ENCODE measurements at regions not wholly inside any gene's neighbourhood (a gene's known extent, or its start where the extent isn't known, plus 50 kb on each side); places are given as distances from the start of the nearest gene placed in this dataset.

DNA sequence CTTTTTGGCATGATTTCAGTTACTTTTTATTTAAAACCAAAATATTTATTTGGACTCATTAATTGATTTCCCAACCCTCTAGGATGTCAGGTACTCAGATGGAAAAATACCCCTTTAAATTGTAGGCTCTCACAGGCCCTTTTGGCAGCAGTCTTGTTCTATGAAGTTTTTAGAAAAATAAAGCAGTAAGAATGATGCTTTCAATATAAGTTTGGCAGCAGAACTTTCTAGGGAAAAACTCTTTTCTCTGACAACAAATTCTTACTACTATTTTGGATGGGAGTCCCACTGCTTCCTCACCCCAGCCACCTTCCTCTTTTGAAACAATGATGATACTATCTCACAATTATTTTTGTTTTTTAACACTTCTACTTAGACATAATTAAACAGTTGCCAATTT, 581.6 kb upstream of the SGCG start:
- Histone ChIP-seq H3K4me1 (ENCODE audit: control insufficient read depth, insufficient read depth, low read length) (peaks cover 4% of the 10 kb centered on the region; the same call in 1 of the 2 replicates), H3K9me3 (ENCODE audit: control insufficient read depth, insufficient read depth, low read depth, low read length) (no peaks in the 10 kb centered on the region), H3K36me3 (ENCODE audit: control insufficient read depth in 2 of 2, insufficient read depth in 1 of 2, low read length in 2 of 2) (no peaks in the 10 kb centered on the region), H3K27ac (ENCODE audit: extremely low read depth, low read depth, low read length) (no peak overlapping the region), H3K4me3 (ENCODE audit: low read depth, low read length) (no peak overlapping the region)
- CTCF ChIA-PET = no interaction called here
- TF ChIP-seq RBAK (tag by site-specific recombination; IDR thresholded peaks at IDR 0.05) (no peak), ZNF211 (tag by site-specific recombination; IDR thresholded peaks at IDR 0.05; ENCODE audit: low read depth) (no peak), GFI1B (tag by site-specific recombination; IDR thresholded peaks at IDR 0.05) (no peak), ZNF121 (tag by site-specific recombination; IDR thresholded peaks at IDR 0.05) (no peak), ZNF335 (tag by site-specific recombination; conservative IDR thresholded peaks at IDR 0.05) (no peak), KLF10 (tag by site-specific recombination; IDR thresholded peaks at IDR 0.05) (no peak), ZNF202 (tag by site-specific recombination; IDR thresholded peaks at IDR 0.05; ENCODE audit: borderline replicate concordance) (no peak)
- TF ChIP-seq, protein P1, sequence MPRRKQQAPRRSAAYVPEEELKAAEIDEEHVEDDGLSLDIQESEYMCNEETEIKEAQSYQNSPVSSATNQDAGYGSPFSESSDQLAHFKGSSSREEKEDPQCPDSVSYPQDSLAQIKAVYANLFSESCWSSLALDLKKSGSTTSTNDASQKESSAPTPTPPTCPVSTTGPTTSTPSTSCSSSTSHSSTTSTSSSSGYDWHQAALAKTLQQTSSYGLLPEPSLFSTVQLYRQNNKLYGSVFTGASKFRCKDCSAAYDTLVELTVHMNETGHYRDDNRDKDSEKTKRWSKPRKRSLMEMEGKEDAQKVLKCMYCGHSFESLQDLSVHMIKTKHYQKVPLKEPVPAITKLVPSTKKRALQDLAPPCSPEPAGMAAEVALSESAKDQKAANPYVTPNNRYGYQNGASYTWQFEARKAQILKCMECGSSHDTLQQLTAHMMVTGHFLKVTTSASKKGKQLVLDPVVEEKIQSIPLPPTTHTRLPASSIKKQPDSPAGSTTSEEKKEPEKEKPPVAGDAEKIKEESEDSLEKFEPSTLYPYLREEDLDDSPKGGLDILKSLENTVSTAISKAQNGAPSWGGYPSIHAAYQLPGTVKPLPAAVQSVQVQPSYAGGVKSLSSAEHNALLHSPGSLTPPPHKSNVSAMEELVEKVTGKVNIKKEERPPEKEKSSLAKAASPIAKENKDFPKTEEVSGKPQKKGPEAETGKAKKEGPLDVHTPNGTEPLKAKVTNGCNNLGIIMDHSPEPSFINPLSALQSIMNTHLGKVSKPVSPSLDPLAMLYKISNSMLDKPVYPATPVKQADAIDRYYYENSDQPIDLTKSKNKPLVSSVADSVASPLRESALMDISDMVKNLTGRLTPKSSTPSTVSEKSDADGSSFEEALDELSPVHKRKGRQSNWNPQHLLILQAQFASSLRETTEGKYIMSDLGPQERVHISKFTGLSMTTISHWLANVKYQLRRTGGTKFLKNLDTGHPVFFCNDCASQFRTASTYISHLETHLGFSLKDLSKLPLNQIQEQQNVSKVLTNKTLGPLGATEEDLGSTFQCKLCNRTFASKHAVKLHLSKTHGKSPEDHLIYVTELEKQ (tag by site-specific recombination; IDR thresholded peaks at IDR 0.05; ENCODE audit: borderline replicate concordance) = no peak
- TF ChIP-seq, protein P2, sequence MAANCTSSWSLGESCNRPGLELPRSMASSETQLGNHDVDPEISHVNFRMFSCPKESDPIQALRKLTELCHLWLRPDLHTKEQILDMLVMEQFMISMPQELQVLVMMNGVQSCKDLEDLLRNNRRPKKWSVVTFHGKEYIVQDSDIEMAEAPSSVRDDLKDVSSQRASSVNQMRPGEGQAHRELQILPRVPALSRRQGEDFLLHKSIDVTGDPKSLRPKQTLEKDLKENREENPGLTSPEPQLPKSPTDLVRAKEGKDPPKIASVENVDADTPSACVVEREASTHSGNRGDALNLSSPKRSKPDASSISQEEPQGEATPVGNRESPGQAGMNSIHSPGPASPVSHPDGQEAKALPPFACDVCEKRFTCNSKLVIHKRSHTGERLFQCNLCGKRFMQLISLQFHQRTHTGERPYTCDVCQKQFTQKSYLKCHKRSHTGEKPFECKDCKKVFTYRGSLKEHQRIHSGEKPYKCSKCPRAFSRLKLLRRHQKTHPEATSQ (tag by site-specific recombination; IDR thresholded peaks at IDR 0.05) = no peak
- POLR2A ChIA-PET = no interaction called here

DNA sequence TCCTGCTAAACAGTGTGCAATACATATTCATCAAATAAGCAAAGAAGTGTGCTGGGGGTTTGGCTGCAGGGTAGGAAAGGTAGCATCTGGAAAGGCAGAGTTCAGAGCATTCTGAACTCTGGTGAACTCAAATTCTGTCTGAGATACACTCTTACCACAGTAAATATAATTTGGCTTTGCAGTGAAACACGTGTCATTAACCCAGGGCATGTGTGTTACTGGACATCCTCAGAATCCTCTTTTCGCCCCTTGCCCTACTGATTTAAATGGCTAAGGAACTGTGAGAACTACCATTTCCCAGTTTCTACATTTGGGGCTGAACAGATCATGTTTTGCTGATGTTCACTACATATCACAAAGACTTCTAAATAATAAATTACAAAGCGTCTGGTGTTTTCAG, 562.8 kb upstream of the SGCG start:
- no peaks in the 10 kb centered on the region for H3K36me3 ChIP-seq (ENCODE audit: control insufficient read depth in 2 of 2, insufficient read depth in 1 of 2, low read length in 2 of 2)
- H3K27ac ChIP-seq (ENCODE audit: extremely low read depth, low read depth, low read length) = no peak overlapping the region
- ChIA-PET CTCF (no interaction called here), POLR2A (no interaction called here)
- H3K9me3 ChIP-seq (ENCODE audit: control insufficient read depth, insufficient read depth, low read depth, low read length) = no peaks in the 10 kb centered on the region
- H3K4me1 ChIP-seq (ENCODE audit: control insufficient read depth, insufficient read depth, low read length) = no peaks in the 10 kb centered on the region
- no peak overlapping the region for H3K4me3 ChIP-seq (ENCODE audit: low read depth, low read length)
- TF ChIP-seq, protein P3, sequence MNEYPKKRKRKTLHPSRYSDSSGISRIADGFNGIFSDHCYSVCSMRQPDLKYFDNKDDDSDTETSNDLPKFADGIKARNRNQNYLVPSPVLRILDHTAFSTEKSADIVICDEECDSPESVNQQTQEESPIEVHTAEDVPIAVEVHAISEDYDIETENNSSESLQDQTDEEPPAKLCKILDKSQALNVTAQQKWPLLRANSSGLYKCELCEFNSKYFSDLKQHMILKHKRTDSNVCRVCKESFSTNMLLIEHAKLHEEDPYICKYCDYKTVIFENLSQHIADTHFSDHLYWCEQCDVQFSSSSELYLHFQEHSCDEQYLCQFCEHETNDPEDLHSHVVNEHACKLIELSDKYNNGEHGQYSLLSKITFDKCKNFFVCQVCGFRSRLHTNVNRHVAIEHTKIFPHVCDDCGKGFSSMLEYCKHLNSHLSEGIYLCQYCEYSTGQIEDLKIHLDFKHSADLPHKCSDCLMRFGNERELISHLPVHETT (tag by site-specific recombination; IDR thresholded peaks at IDR 0.05) = no peak
- TF ChIP-seq ZNF184 (tag by site-specific recombination; IDR thresholded peaks at IDR 0.05) = no peak
- TF ChIP-seq ZNF335 (tag by site-specific recombination; conservative IDR thresholded peaks at IDR 0.05) = no peak
- TF ChIP-seq MEIS1 (CRISPR knock-in tag; IDR thresholded peaks at IDR 0.05; ENCODE audit: borderline replicate concordance) = no peak
- no peak for TF ChIP-seq ZNF555 (tag by site-specific recombination; conservative IDR thresholded peaks at IDR 0.05)
- no peak for TF ChIP-seq ZIC2 (tag by site-specific recombination; IDR thresholded peaks at IDR 0.05)
- TF ChIP-seq ZNF610 (tag by site-specific recombination; IDR thresholded peaks at IDR 0.05; ENCODE audit: borderline replicate concordance) = no peak
- TF ChIP-seq EGR2 (tag by site-specific recombination; IDR thresholded peaks at IDR 0.05; ENCODE audit: low read depth) = no peak
- TF ChIP-seq ZNF354C (tag by site-specific recombination; IDR thresholded peaks at IDR 0.05; ENCODE audit: borderline replicate concordance, low read depth) = no peak
- TF ChIP-seq ZNF292 (tag by site-specific recombination; IDR thresholded peaks at IDR 0.05; ENCODE audit: borderline replicate concordance, low read depth) = no peak
- TF ChIP-seq, protein P4, sequence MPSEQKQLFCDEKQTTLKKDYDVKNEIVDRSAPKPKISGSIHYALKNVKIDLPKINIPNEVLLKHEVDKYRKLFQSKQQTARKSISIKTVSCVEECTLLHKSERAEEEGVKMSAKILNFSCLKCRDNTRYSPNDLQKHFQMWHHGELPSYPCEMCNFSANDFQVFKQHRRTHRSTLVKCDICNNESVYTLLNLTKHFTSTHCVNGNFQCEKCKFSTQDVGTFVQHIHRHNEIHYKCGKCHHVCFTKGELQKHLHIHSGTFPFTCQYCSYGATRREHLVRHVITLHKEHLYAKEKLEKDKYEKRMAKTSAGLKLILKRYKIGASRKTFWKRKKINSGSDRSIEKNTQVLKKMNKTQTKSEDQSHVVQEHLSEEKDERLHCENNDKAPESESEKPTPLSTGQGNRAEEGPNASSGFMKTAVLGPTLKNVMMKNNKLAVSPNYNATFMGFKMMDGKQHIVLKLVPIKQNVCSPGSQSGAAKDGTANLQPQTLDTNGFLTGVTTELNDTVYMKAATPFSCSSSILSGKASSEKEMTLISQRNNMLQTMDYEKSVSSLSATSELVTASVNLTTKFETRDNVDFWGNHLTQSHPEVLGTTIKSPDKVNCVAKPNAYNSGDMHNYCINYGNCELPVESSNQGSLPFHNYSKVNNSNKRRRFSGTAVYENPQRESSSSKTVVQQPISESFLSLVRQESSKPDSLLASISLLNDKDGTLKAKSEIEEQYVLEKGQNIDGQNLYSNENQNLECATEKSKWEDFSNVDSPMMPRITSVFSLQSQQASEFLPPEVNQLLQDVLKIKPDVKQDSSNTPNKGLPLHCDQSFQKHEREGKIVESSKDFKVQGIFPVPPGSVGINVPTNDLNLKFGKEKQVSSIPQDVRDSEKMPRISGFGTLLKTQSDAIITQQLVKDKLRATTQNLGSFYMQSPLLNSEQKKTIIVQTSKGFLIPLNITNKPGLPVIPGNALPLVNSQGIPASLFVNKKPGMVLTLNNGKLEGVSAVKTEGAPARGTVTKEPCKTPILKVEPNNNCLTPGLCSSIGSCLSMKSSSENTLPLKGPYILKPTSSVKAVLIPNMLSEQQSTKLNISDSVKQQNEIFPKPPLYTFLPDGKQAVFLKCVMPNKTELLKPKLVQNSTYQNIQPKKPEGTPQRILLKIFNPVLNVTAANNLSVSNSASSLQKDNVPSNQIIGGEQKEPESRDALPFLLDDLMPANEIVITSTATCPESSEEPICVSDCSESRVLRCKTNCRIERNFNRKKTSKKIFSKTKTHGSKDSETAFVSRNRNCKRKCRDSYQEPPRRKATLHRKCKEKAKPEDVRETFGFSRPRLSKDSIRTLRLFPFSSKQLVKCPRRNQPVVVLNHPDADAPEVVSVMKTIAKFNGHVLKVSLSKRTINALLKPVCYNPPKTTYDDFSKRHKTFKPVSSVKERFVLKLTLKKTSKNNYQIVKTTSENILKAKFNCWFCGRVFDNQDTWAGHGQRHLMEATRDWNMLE (tag by site-specific recombination; conservative IDR thresholded peaks at IDR 0.05; ENCODE audit: low read depth) = no peak
- no peak for TF ChIP-seq ZNF658 (tag by site-specific recombination; IDR thresholded peaks at IDR 0.05)
